ENCODE measurements at regions not wholly inside any gene's neighbourhood (a gene's known extent, or its start where the extent isn't known, plus 50 kb on each side); places are given as distances from the start of the nearest gene placed in this dataset.
"Not testable (repeated sequence)": the region's sequence is repeated elsewhere in the genome, so short reads cannot be mapped to it uniquely, and the experiment has no call there.

DNA sequence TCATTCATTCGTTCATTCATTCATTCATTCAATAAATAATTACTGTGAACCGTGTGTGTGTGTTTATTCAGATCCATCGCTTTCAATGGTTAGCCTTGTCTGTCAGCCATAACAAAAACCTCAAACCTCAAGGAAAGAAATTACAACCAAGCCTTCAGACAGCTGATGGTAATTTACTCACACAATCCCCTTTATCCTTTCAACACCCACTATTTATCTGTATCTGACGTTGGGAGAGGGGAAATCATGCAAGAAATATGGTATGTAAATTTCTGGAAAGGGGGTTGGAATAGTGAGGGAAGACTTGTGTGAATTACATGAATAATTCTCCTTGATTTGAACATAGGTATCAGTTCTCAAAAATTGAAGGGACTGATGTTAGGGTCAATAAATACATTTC is 173.6 kb upstream of the NBPF19 start:
- TF ChIP-seq, protein P1, sequence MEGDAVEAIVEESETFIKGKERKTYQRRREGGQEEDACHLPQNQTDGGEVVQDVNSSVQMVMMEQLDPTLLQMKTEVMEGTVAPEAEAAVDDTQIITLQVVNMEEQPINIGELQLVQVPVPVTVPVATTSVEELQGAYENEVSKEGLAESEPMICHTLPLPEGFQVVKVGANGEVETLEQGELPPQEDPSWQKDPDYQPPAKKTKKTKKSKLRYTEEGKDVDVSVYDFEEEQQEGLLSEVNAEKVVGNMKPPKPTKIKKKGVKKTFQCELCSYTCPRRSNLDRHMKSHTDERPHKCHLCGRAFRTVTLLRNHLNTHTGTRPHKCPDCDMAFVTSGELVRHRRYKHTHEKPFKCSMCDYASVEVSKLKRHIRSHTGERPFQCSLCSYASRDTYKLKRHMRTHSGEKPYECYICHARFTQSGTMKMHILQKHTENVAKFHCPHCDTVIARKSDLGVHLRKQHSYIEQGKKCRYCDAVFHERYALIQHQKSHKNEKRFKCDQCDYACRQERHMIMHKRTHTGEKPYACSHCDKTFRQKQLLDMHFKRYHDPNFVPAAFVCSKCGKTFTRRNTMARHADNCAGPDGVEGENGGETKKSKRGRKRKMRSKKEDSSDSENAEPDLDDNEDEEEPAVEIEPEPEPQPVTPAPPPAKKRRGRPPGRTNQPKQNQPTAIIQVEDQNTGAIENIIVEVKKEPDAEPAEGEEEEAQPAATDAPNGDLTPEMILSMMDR (IDR thresholded peaks at IDR 0.05), result not testable (repeated sequence)
- TF ChIP-seq POLR2A, POLR2AphosphoS5 (IDR thresholded peaks at IDR 0.05): not testable (repeated sequence)
